Kidney tubule cell (primary cell): ENCODE measurements at regions not wholly inside any gene's neighbourhood (a gene's known extent, or its start where the extent isn't known, plus 50 kb on each side); places are given as distances from the start of the nearest gene placed in this dataset.

Experiments
- DNase-seq: peaks from one replicate; pipeline ENCODE4 v3.0.0-alpha.2; 2018; ENCODE audit warnings: low spot score

DNA sequence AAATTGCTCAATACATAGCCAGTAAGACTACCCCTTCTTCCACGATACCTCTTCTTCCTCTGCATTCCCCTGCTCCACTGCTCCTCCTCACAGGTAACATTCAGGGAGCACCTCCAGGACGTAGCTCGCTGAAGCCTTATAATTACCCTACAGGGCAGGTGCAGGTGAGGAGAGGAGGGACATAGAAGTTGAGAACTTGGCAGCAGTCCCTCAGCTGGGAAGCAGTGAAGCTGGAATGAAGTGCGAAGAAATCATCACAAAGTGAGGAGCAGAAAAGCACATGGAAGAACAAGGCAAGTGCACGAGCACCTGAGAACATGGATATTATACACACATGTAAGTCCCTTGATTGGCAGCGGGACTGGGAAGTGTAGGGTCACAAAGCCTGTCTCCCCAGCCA, 118.2 kb downstream of the HSD17B3 start:
- no peak for DNase-seq

DNA sequence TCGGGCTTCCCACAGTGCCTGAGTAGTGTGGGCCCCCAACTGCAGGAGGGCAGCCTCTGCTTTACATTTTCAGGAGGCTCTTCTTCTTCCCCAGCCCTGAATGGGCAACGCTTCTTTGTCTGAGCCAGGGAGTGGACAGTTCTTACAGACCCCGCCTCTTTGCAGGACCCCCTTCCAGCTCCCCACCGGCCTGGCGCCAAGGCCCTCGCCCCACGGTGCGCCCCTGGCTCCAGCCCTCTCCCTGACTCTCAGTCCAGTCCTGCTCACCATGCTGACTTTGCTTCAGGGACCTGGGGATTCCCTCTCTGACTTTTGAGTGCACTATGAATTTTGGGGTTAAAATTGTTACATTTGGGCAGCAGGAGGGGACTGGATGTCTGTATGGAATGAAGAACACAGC, 123.8 kb downstream of the HSD17B3 start:
- no peak for DNase-seq

DNA sequence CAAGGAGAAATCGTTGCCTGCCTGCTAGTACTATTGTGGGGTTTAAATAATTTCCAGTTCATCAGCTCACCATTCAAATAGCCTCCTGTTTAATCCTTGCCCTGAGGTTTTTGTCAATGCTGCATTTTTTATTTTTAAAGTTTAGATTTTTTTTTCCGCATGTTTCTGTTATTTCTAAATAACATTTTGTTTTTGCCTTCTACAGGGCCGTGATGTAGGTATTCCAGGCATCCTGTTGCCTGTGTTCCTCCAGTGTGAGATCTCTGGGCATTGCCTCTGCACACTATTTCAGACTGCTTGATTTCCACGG, 124.3 kb downstream of the HSD17B3 start:
- no peak for DNase-seq

DNA sequence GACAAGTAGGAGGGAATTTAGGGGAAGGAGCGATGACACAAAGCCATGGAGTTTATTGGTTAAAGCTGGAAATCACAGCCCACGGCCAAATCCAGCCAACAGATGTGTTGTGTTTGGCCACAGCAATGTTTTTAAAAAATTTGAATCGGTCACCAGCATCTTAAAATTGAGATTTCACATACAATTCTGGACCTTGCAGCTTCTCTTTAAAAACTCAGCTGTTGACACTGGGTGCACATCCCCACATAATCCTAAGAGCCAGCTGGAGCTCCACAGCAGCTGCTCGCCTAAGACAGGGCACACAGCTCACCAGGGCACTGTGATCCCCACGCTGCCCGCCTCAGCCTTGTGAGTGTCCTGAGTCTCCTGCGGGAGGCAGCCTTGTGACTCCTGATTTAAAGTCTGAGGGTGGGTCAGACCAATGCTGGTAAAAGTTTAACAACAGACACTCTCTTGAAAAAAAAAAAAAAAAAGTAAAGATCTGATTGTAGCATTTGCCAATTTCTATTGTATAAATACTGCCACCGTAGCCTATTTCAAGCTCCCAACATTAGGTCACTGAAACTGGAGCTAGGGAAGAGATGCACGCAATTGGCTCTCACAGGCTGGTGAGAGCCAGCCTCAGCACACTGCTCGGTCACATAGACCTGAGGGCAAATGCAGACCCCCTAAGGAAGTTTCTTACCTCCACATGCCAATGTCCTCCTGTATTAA, 124.8 kb downstream of the HSD17B3 start:
- no peak for DNase-seq

DNA sequence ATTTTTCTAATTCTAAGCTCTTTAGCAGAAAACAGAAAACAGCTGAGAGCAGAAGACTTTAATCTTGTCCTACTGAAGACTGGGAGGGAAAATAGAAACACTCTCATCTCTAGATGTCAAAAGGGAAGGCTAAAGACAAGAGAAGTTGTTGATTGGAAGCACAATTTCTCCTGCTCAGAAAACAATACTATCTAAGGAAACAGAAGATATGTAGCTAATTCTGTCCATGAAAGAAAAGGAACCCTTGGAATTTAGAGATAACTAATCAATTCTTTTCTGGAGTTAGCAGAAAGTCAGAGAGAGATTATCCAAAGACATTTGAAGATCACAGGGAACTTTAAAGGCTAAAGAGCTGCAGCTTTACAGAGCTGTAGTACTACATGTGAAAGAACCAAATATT, 126.2 kb downstream of the HSD17B3 start:
- no peak for DNase-seq

DNA sequence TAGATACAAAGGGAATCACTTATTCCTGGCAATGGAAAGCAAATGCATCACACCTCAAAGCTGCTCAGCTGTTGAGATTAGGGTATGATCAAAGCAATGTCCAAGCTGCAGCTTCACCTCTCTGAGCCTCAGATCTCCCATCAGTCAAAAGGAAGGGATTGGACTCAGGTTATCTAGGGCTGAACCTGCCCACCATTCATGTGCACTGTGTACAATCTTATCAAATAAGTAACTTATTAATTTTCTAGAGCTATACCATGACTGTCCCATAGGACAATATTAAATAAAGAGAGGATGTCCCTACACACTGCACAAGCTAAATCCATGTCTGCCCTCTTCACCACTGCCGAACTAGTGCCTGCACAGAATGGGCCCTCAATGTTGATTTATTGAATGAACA, 127.0 kb downstream of the HSD17B3 start:
- DNase-seq: no peak

DNA sequence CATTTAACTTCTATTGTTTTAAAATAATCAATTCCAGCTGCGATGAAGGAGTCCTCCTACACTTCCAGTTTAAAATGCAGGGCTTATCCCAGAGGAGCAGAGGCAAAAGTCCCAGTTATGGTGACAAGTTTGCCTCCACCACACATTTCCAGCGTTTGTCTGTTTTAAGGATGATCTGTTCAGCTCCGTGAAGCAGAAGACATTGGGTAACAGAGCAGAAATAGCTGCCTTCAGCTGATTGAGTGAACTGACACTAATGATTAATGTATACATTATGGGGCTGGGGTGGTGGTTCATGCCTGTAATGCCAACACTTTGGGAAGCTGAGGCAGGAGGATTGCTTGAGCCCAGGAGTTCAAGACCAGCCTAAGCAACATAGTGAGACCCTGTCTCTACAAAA, 127.6 kb downstream of the HSD17B3 start:
- DNase-seq: no peak

DNA sequence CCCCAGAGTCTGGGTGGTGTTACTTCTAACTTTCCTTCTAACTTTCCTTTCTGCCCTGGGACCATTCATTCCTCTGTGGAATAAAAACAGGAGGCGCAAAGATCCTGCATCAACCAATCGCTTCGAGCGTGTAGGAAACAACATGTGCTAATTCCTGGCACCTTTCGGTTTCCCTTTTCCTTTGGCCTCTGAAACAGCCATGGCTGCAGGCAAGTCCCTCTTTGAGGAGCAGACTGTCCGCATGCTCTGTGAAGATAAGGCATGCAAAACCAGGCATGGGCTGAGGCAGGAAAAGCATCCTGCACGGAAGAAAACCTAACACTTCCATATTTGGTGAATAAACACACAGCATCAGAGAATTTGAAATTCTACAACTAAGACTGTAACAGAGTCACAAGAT, 128.3 kb downstream of the HSD17B3 start:
- no peak for DNase-seq

DNA sequence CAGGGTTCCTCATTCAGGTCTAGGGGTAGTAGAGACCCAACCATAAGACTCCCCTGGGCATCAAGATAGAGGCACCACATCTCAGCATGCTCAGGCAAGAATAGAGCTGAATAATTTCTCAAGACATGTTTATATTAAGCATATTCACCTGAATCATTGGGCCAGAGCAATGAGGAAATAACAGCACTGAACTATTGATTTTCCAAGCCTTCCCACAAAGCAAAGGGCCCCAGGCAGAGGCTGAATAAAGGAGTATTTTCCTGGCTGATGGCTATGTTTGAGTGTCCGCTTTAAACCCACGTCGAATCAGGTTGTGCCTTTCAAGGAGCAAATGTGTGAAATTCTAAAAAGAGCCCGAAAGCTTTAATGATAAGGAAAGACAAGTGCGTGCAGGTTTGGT, 129.2 kb downstream of the HSD17B3 start:
- DNase-seq: no peak

DNA sequence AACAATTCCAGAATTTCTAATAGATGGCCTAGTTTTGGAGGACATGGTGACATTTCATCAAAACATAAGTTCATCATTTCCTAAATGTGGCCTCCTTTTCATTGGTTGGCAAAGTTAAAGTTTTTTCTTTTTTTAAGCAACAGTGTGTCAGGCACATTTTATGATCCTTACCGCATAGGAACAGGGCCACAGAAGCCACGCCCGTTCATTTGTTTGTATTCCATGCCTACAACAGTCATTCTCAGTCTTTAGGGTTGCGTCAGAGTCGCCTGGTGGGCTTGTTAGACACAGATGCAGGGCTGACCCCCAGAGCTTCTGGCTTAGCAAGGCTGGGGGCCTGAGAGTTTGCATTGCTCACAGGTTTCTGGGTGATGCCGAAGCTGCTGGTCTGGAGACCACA, 130.2 kb downstream of the HSD17B3 start:
- DNase-seq: no peak

DNA sequence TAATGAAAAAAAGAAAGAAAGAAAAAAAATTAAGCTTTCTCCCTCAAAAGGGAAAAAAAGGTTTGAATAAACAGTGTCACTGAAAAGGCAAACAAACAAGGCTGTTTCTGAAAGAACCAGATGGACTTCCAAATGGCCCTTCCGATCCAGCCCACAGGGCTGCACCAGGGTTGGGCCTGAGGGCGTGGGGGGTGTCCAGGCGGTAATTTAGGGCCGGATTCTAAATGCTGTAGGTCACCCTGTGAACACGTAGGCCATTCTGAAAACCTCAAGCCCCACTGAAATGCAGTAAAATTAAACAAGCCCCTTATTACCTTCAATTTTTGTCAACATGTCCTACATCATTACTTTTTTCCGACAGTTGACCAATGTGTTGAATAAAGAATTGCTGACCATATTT, 132.1 kb downstream of the HSD17B3 start:
- no peak for DNase-seq

DNA sequence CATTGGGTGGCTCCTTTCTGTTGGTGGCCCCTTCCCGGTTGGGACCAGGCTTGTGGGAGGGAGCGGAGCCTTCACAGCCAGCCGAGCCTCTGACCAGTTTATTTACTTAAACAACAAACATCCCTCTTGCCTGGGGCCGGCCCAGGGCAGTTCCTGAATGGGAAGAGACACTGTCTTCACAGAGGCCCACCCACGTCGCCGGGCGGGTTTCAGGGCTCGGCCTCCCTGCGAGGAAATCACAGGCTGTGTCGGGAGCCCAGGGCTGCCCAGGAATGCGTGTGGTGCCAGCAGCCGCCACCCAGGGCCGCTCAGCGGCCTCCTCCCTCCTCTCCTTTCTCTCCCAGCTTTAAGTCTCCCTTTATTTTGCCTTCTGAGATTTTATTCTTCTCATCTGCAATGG, 132.5 kb downstream of the HSD17B3 start:
- DNase-seq: peak; percentile 47

DNA sequence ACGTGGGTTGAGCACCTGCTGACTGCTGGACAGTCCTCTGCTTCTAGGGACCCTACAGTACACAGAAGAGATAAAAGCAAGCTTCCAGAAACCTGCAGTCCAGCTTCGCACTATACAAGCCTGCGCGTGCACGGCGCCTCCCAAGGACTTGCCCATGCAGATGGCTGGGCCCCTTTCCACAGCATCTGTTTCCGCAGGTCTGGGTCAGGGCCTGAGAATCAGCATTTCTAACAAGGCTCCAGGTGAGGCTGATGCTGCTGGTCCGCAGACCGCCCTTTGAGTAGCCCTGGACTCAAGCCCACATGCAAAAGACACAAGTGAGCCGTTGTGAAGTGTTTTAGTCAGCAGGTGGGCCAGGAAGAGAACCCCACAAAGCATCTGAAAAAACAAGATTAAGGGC, 133.1 kb downstream of the HSD17B3 start:
- DNase-seq: no peak

DNA sequence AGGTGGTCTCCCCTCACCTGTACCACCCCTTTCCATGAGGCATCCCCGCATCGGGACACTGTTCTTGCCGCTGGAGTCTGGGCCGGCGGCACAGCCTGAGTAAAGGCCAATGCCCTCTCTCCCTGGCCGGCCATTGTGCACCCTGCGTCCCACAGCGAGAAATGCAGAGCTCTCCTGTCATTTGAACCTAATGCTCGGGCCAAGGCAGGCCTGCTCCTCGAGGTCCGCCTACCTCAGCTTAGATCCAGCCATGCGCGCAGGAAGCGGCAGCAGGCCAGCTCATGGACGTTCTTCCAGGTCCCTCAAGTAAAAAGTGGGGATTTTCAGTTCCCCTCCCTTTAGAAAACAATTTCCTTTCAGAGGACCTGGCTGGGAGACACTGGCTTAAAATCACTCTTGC, 135.0 kb downstream of the HSD17B3 start:
- DNase-seq: peak; percentile 11

DNA sequence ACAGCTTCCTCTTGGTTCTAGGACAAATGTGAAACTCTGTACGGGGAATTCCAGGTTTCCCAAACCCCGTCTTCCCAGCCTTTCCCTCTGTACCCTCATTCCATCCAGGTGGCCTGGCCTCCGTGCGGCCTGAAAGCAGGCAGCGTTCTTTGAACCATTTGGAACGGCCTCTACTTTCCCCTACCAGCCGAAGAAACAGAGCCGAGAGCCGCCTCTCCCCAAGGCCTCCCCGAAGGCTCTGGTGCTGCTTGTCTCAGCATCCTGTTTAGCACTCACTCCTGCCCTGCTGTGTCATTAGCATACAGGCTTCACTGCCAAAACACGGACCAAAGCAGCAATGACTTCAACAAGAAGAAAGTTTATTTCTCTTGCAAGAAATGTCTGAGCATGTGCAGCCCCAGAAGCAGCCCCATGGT, 137.7 kb downstream of the HSD17B3 start:
- no peak for DNase-seq

DNA sequence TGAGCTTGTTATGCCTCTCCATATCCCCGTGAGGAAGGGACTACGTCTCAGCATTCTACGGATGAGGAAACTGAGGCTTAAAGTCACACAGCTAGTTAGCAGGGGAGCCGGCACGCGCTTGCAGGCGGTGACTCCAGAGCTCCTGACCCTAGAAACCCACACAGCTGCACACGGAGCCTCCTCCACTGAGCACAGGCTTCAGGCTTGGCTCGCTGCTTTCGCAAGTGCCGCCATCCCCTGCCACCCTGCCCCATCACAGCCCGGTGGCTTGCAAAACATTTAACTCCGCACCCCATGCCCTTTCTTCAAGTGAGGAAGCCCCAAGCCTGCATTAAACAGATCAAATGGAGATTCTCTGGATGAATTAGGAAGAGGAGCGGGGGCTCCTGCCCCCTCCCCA, 138.3 kb downstream of the HSD17B3 start:
- no peak for DNase-seq

DNA sequence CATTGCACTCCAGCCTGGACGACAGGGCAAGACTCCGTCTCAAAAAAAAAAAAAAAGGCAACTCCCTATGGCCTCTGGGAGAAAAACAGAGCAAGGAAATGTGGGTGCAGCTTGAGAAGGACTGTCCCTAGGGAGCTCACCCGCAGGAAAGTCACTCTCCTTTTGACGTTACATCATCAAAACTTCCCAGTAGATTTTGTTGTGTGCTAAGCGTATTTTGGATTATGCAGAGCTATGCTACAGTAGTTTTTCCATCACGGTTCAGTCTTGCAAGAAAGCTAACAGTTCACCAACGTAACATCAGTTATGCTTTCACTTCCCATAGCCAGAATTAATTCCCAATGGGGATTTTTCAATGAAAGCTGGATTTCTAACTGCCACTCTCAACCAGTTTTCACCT, 138.8 kb downstream of the HSD17B3 start:
- no peak for DNase-seq

DNA sequence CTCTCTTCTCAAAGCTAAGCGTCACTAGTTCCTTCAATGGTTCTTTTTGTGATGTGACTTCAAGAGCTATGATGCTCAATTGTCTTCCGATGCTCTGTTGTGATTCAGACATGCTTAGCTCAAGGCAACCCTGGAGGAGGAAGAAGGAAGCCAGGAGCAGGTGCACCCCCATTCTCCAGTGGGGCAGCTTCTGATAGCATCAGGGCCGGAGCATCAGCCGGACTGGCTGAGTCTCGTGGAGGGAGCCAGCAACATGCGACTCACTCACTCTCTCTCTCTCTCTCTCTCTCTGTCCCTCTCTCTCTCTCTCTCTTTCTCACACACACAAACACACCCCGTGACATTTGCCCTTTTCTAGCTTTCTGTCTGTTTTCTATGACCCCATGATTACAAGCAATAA, 140.2 kb downstream of the HSD17B3 start:
- DNase-seq: no peak

DNA sequence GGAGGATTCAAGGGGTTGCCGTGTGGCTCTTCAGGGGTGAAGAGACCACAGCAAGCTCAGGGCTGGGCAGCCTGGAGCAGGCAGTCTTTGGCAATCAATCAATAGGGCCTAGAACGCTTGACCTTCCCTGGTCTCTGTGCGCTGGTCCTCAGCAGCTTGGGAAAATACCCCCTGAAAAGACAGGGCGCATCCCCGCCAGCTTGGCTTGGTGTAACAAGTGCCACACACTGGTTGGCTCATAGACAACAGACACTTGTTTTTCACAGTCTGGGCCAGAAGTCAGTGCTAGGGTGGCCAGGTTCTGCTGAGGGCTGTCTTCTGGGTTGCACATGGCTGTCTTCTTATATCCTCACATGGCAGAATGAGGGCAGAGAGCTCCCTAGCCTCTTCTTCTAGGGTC, 141.1 kb downstream of the HSD17B3 start:
- DNase-seq: no peak

DNA sequence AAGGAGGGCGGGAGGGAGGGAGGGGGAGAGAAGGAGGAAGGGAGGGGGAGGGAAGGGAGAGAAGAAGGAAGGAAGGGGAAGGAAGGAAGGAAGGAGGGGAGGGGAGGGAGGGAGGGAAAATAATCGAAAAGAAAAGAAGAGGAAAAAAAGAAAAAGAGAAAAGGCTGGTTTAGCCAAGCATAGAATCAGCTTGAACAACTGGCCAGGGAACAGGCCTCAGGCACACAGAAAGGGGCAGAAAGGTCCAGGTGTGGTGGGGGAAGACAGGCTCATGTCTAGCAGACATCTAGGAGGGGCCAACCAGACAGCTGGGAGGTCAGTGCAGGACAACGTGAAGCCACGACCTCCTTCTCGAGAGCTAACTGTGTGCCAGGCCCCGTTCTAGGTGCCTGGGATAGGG, 141.8 kb downstream of the HSD17B3 start:
- DNase-seq: no peak

DNA sequence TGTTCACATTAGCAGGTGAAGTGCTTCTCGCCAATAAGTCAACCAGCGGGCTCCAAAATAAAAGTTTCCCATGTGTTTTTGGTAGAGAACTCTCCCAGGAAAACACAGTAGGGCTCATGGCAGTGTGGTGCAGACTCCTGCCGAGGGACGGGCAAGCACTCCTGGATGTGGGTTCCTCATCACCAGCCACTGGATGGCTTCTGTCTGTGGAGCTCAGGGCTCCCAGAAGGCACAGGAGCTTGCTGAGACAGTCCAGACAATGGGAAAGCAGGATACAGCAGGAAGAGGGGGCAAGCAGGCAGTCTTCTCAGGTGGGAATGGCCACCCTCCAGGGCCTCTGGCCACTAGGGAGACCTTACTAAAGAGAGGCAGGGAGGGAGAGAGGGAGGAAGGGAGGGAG, 142.4 kb downstream of the HSD17B3 start:
- DNase-seq: no peak

DNA sequence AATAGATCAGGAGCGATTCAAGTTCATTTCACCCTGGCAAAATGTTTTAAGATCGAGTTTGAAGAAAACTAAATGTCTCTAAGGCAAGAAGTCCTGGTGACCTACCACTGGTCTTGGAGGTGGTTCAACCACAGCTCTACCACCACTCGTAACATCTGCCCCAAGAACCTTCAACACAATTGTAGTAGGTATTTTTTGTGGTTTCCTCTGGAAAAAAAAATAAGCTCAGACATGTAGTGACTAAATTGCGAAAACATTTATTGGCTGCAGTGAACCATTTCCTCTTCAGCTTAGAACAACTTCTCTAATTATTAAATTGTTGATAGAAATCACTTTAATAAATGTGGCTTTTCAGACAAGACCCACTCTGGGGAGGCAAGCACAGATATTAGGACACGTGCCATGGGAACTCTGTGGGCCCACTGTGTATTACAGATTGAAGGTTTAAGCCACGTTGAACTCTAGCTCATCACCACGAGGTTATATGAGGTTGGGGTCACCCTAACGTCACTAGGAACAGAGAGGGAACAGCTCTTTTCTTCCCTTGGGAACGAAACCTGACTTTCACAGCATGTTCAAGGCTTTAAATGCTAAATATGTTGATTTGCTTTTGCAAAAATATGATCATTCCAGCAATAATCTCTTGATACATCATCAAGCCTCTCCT, 142.9 kb downstream of the HSD17B3 start:
- DNase-seq: no peak

DNA sequence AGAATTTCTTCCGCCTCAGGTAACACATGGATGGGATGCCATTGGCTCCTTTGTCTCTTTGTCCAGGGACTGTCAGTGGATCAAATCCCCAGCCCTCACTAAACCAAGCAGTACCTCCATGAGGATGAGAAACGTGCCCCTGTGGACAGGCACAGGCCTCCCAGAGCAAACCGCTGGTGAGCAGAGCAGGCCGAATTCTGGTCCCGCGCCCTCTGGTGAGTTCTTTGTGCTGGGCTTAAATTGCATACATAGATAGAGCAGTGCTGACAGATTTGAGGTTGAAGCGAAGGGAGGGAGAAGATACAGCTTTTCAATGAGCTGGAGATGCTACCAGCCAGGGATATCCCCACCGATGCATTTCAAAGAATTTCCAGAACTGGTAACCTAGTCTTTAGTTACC, 143.8 kb downstream of the HSD17B3 start:
- no peak for DNase-seq

DNA sequence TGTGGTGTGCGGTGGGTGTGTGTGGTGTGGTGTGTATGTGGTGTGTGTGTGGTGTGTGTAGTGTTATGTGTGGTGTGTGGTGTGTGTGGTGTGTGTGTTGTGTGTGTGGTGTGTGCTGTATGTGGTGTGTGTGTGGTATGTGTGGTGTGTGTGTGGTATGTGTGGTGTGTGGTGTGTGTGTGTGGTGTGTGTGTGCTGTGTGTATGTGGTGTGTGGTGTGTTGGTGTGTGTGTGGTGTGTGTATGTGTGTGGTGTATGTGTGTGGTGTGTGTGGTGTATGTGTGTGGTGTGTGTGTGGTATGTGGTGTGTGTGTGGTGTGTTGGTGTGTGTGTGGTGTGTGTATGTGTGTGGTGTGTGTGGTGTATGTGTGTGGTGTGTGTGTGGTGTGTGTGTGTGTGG, 144.3 kb downstream of the HSD17B3 start:
- DNase-seq: no peak
